GM12878 (cell line): ENCODE measurements at regions not wholly inside any gene's neighbourhood (a gene's known extent, or its start where the extent isn't known, plus 50 kb on each side); places are given as distances from the start of the nearest gene placed in this dataset.

Source experiments
- ATAC-seq: fragments of 200-7000 bp; cut with Tn5 transposase; 3 replicates; pipeline ENCODE4 v1.9.1; 2020; ENCODE audit warnings: mild to moderate bottlenecking, moderate library complexity
- BruUV-seq: library from RNA; stranded (reverse); fragments of 400-500 nt; replicated peaks from 2 replicates; lab custom pipeline; 2021; lab: Mats Ljungman, UMichigan
- CTCF ChIA-PET: fragments of 300-600 bp; sonication (Branson Sonifier 250); formaldehyde crosslinking; extraction: SDS; loops from one replicate; lab custom pipeline; 2021; ENCODE audit warnings: inconsistent platforms; lab: Yijun Ruan, JAX
- POLR2A ChIA-PET: fragments of 350-600 bp; formaldehyde crosslinking; extraction: SDS; loops from one replicate; lab custom pipeline; 2021; ENCODE audit warnings: inconsistent platforms; lab: Charles Lee
- RAD21 ChIA-PET: fragments of 300-600 bp; sonication (Branson Sonifier 250); formaldehyde crosslinking; loops from one replicate; lab custom pipeline; 2023; ENCODE audit warnings: antibody characterized with exemption; ENCODE audit not compliant: unreplicated experiment; lab: Charles Lee
- SMC1A ChIA-PET: fragments of 300-600 bp; sonication (Branson Sonifier 250); formaldehyde crosslinking; loops from one replicate; lab custom pipeline; 2023; ENCODE audit not compliant: unreplicated experiment, uncharacterized antibody; lab: Charles Lee
- DNase-seq: peaks from one replicate; pipeline ENCODE4 v3.0.0-alpha.2; 2011; ENCODE audit warnings: low read depth, low spot score
- FAIRE-seq: peaks from 3 replicates; lab custom pipeline; 2011; peaks lifted over from hg19 to GRCh38; lab: Jason Lieb, UNC
- H2AFZ ChIP-seq: 2 replicates; pipeline ENCODE4 v1.6.0; 2011; ENCODE audit warnings: low read depth, low read length, control low read depth; ENCODE audit not compliant: control insufficient read depth
- H3K27ac ChIP-seq: 2 replicates; pipeline ENCODE4 v1.5.1; 2011; ENCODE audit warnings: control low read depth; ENCODE audit not compliant: control insufficient read depth, insufficient read depth
- H3K27me3 ChIP-seq, 2 experiments: replicated peaks in 1 of 2; 2 replicates each; pipeline versions ENCODE4 v1.6.0 to v1.6.1; 2011; ENCODE audit warnings: low read length in 1 of 2; ENCODE audit not compliant: control insufficient read depth in 2 of 2, insufficient read depth in 2 of 2
- H3K36me3 ChIP-seq, 2 experiments: 2 replicates each; pipeline ENCODE4 v1.5.1; 2011; ENCODE audit warnings: low read length in 1 of 2; ENCODE audit not compliant: control insufficient read depth in 2 of 2, insufficient read depth in 2 of 2
- H3K4me1 ChIP-seq: 2 replicates; pipeline ENCODE4 v1.6.1; 2011; ENCODE audit warnings: mild to moderate bottlenecking, low read length, moderate library complexity, mixed read lengths; ENCODE audit not compliant: control insufficient read depth, insufficient read depth
- H3K4me2 ChIP-seq: 2 replicates; pipeline ENCODE4 v1.6.0; 2011; ENCODE audit warnings: control low read depth; ENCODE audit not compliant: control insufficient read depth, insufficient read depth
- H3K4me3 ChIP-seq: fragments of 200-600 bp; sonication (generic); 2 replicates; pipeline ENCODE4 v1.5.1; 2016
- H3K79me2 ChIP-seq: 2 replicates; pipeline ENCODE4 v1.6.0; 2011; ENCODE audit warnings: low read length; ENCODE audit not compliant: control insufficient read depth, insufficient read depth
- H3K9ac ChIP-seq: 2 replicates; pipeline ENCODE4 v1.8.0; 2011; ENCODE audit warnings: low read length, control low read depth, mixed read lengths; ENCODE audit not compliant: control insufficient read depth, insufficient read depth
- H3K9me3 ChIP-seq: replicated peaks from 3 replicates; pipeline ENCODE4 v1.5.1; 2011; ENCODE audit warnings: mild to moderate bottlenecking, low read length; ENCODE audit not compliant: control insufficient read depth, insufficient read depth
- H4K20me1 ChIP-seq: 2 replicates; pipeline ENCODE4 v1.6.0; 2011; ENCODE audit not compliant: control insufficient read depth, insufficient read depth
- ATF7 ChIP-seq: fragments of 450-650 bp; IDR thresholded peaks from 2 replicates; pipeline ENCODE4 v1.6.1; 2016; ENCODE audit warnings: low read depth, mild to moderate bottlenecking
- BRCA1 ChIP-seq: IDR thresholded peaks from 2 replicates; pipeline ENCODE4 v1.6.1; 2011; ENCODE audit warnings: low read depth, low read length, improper control_type of control experiment
- HDGF ChIP-seq: fragments of 450-650 bp; IDR thresholded peaks from 2 replicates; pipeline ENCODE4 v1.6.1; 2016; ENCODE audit warnings: antibody characterized with exemption
- IRF4 ChIP-seq: IDR thresholded peaks from 2 replicates; pipeline ENCODE4 v1.6.1; 2011; ENCODE audit warnings: low read depth, low read length
- MEF2A ChIP-seq: IDR thresholded peaks from 2 replicates; pipeline ENCODE4 v1.6.1; 2011; ENCODE audit warnings: low read depth, mild to moderate bottlenecking, low read length, moderate library complexity; ENCODE audit not compliant: insufficient read depth
- MYB ChIP-seq: fragments of 150-350 bp; IDR thresholded peaks from 2 replicates; pipeline ENCODE4 v1.6.1; 2014; ENCODE audit warnings: mild to moderate bottlenecking, low read depth, low read length, borderline replicate concordance
- POLR2AphosphoS2 ChIP-seq: IDR thresholded peaks from 2 replicates; pipeline ENCODE4 v1.6.1; 2011; ENCODE audit warnings: low read depth, mild to moderate bottlenecking, low read length, improper control_type of control experiment, moderate library complexity
- RAD51 ChIP-seq: fragments of 450-650 bp; IDR thresholded peaks from 2 replicates; pipeline ENCODE4 v1.6.1; 2016; ENCODE audit warnings: moderate library complexity, mild to moderate bottlenecking, inconsistent platforms
- SMARCA5 ChIP-seq: fragments of 450-650 bp; IDR thresholded peaks from 2 replicates; pipeline ENCODE4 v1.6.1; 2017; ENCODE audit warnings: mild to moderate bottlenecking
- SREBF1 ChIP-seq: IDR thresholded peaks from 2 replicates; pipeline ENCODE4 v1.6.1; 2012; ENCODE audit warnings: mild to moderate bottlenecking, low read length
- TBL1XR1 ChIP-seq: IDR thresholded peaks from 2 replicates; pipeline ENCODE4 v1.6.1; 2012; ENCODE audit warnings: low read depth, low read length, improper control_type of control experiment
- WRNIP1 ChIP-seq: IDR thresholded peaks from 2 replicates; pipeline ENCODE4 v1.6.1; 2011; ENCODE audit warnings: low read depth, low read length, improper control_type of control experiment, borderline replicate concordance
- in situ Hi-C: fragments of 300-500 bp; cut with MboI; formaldehyde crosslinking; loops from 9 replicates; pipeline ENCODE4 v1.14.3; 2018; ENCODE audit warnings: mixed read lengths
- intact Hi-C: fragments of 100-400 bp; cut with micrococcal nuclease; formaldehyde crosslinking; loops from one replicate; pipeline ENCODE4 v1.14.2; 2022; ENCODE audit not compliant: unreplicated experiment
- TF ChIP-seq, protein P1 (sequence below): fragments of 450-650 bp; formaldehyde crosslinking; IDR thresholded peaks from 2 replicates; pipeline ENCODE4 v1.5.0; 2022; ENCODE audit warnings: mild to moderate bottlenecking, missing genetic modification characterization
- TF ChIP-seq, protein P2 (sequence below): IDR thresholded peaks from 2 replicates; pipeline ENCODE4 v1.6.1; 2011; ENCODE audit warnings: low read depth, low read length, improper control_type of control experiment, borderline replicate concordance
- TF ChIP-seq, protein P3 (sequence below): fragments of 450-650 bp; IDR thresholded peaks from 2 replicates; pipeline ENCODE4 v1.6.1; 2017; ENCODE audit warnings: mild to moderate bottlenecking
- TF ChIP-seq, protein P4 (sequence below): IDR thresholded peaks from 2 replicates; pipeline ENCODE4 v1.6.1; 2011; ENCODE audit warnings: borderline replicate concordance, low read depth, mild to moderate bottlenecking, moderate library complexity, mixed read lengths, low read length; ENCODE audit not compliant: insufficient read depth; ENCODE audit errors: extremely low read length

DNA sequence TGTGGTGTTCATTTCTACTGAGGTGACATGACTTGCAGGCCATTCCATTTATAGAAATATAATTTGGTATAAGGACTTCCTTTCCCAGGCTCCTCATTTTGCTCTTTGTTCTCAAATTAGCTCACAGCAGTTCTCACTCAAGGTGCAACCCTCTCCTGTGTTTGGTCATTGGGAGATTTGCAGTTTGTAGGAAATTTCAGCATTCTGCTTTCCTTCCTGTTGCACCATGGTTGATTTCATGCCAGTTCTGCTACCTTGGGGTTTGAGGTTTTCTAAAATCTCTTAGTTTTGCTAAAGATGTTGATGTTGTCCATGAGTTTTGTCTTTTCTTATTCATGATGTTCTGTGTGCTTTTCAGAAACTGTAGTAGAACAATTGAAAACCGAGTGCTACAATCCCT lies 65.7 kb upstream of the PROK2 start (continued):
- TF ChIP-seq, protein P1, sequence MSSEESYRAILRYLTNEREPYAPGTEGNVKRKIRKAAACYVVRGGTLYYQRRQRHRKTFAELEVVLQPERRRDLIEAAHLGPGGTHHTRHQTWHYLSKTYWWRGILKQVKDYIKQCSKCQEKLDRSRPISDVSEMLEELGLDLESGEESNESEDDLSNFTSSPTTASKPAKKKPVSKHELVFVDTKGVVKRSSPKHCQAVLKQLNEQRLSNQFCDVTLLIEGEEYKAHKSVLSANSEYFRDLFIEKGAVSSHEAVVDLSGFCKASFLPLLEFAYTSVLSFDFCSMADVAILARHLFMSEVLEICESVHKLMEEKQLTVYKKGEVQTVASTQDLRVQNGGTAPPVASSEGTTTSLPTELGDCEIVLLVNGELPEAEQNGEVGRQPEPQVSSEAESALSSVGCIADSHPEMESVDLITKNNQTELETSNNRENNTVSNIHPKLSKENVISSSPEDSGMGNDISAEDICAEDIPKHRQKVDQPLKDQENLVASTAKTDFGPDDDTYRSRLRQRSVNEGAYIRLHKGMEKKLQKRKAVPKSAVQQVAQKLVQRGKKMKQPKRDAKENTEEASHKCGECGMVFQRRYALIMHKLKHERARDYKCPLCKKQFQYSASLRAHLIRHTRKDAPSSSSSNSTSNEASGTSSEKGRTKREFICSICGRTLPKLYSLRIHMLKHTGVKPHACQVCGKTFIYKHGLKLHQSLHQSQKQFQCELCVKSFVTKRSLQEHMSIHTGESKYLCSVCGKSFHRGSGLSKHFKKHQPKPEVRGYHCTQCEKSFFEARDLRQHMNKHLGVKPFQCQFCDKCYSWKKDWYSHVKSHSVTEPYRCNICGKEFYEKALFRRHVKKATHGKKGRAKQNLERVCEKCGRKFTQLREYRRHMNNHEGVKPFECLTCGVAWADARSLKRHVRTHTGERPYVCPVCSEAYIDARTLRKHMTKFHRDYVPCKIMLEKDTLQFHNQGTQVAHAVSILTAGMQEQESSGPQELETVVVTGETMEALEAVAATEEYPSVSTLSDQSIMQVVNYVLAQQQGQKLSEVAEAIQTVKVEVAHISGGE = no peak
- TF ChIP-seq, protein P2, sequence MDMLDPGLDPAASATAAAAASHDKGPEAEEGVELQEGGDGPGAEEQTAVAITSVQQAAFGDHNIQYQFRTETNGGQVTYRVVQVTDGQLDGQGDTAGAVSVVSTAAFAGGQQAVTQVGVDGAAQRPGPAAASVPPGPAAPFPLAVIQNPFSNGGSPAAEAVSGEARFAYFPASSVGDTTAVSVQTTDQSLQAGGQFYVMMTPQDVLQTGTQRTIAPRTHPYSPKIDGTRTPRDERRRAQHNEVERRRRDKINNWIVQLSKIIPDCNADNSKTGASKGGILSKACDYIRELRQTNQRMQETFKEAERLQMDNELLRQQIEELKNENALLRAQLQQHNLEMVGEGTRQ = no peak
- TF ChIP-seq HDGF (no peak), TBL1XR1 (no peak), ATF7 (no peak), MEF2A (no peak), IRF4 (no peak), POLR2AphosphoS2 (no peak), BRCA1 (no peak), SREBF1 (no peak), MYB (no peak)
- TF ChIP-seq, all 136 proteins: peak for 0

DNA sequence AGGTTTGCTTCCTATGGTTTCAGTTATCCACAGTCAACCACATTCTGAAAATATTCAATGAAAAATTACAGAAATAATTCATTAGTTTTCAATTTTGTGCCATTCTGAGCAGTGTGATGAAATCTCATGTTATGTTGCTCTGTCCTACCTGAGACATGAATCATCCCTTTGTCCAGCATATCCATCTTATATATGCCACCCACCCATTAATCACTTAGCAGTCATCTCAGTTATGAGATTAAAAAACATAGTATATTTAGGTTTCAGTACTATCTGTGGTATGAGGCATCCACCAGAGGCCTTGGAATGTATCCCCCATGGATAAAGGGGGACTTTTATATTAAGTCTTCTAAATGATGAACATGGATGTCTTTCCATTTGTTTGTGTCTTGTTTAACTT lies 64.7 kb upstream of the PROK2 start:
- in situ Hi-C loops = no loop called here
- FAIRE-seq = no peak
- TF ChIP-seq, protein P3, sequence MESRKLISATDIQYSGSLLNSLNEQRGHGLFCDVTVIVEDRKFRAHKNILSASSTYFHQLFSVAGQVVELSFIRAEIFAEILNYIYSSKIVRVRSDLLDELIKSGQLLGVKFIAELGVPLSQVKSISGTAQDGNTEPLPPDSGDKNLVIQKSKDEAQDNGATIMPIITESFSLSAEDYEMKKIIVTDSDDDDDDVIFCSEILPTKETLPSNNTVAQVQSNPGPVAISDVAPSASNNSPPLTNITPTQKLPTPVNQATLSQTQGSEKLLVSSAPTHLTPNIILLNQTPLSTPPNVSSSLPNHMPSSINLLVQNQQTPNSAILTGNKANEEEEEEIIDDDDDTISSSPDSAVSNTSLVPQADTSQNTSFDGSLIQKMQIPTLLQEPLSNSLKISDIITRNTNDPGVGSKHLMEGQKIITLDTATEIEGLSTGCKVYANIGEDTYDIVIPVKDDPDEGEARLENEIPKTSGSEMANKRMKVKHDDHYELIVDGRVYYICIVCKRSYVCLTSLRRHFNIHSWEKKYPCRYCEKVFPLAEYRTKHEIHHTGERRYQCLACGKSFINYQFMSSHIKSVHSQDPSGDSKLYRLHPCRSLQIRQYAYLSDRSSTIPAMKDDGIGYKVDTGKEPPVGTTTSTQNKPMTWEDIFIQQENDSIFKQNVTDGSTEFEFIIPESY = no peak
- TF ChIP-seq, protein P4, sequence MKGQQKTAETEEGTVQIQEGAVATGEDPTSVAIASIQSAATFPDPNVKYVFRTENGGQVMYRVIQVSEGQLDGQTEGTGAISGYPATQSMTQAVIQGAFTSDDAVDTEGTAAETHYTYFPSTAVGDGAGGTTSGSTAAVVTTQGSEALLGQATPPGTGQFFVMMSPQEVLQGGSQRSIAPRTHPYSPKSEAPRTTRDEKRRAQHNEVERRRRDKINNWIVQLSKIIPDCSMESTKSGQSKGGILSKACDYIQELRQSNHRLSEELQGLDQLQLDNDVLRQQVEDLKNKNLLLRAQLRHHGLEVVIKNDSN = no peak
- TF ChIP-seq RAD51 (no peak), SMARCA5 (no peak), WRNIP1 (no peak)

More for the DNA sequence above, 64.7 kb upstream of the PROK2 start:
- H3K9me3 ChIP-seq = no peaks in the 10 kb centered on the region
- POLR2A ChIA-PET = no interaction called here
- no peaks in the 10 kb centered on the region for H3K79me2 ChIP-seq
- RAD21 ChIA-PET = no interaction called here
- CTCF ChIA-PET = no interaction called here
- H3K4me3 ChIP-seq = no peak overlapping the region
- H3K9ac ChIP-seq = no peak overlapping the region
- H3K27ac ChIP-seq = no peak overlapping the region
- no peak overlapping the region for H3K4me2 ChIP-seq
- no peak overlapping the region for H2AFZ ChIP-seq
- SMC1A ChIA-PET = no interaction called here
- no peak for DNase-seq
- no peak for ATAC-seq
- H3K27me3 ChIP-seq = peaks cover 0 to 6% of the 10 kb centered on the region in 2 experiments; a peak in 1 of 4 replicates
- H3K36me3 ChIP-seq = no peaks in the 10 kb centered on the region
- H4K20me1 ChIP-seq = no peaks in the 10 kb centered on the region
- intact Hi-C loops = no loop called here
- BruUV-seq = no TSS peak
- no peaks in the 10 kb centered on the region for H3K4me1 ChIP-seq
